PC-9 (cell line): ENCODE measurements at regions not wholly inside any gene's neighbourhood (a gene's known extent, or its start where the extent isn't known, plus 50 kb on each side); places are given as distances from the start of the nearest gene placed in this dataset.

Experiments
- CTCF ChIP-seq: fragments of 200-600 bp; sonication (generic); conservative IDR thresholded peaks from 2 replicates; pipeline ENCODE4 v1.6.1; 2017; ENCODE audit warnings: mixed run types, antibody characterized with exemption, mild to moderate bottlenecking, moderate library complexity
- EZH2 ChIP-seq: fragments of 200-600 bp; sonication (generic); IDR thresholded peaks from 2 replicates; pipeline ENCODE4 v1.8.0; 2017; ENCODE audit warnings: antibody characterized with exemption, low read depth

- TF ChIP-seq CTCF: no peak
- TF ChIP-seq EZH2: no peak
Observed at GRCh38 chr5:57009811-57010210, 57.9 kb upstream of the MIER3 start.
